ENCODE measurements at regions not wholly inside any gene's neighbourhood (a gene's known extent, or its start where the extent isn't known, plus 50 kb on each side); places are given as distances from the start of the nearest gene placed in this dataset.

- no peak overlapping the region for H3K14ac ChIP-seq (ENCODE audit: insufficient read depth, low read length)
- no peak overlapping the region for H3K4me2 ChIP-seq (ENCODE audit: insufficient read depth, insufficient read length, low read length)
- no peaks in the 10 kb centered on the region; the same call in 1 of the 2 replicates for H3K27me3 Mint-ChIP-seq (ENCODE audit: low read depth)
- no peaks in the 10 kb centered on the region for H3K4me1 Mint-ChIP-seq
- H2BK5ac ChIP-seq (ENCODE audit: insufficient read length, low read length), result no peak overlapping the region
- H2BK120ac ChIP-seq (ENCODE audit: low read depth, low read length, poor library complexity, severe bottlenecking), result no peak overlapping the region
- no peak overlapping the region for H2BK20ac ChIP-seq (ENCODE audit: low read depth, low read length, poor library complexity, severe bottlenecking)
- H2BK15ac ChIP-seq (ENCODE audit: low read depth, low read length), result no peak overlapping the region
- H2AK5ac ChIP-seq (ENCODE audit: insufficient read length, low read length), result no peak overlapping the region
- H3K4ac ChIP-seq (ENCODE audit: low read depth, low read length), result no peak overlapping the region
- H3K27ac ChIP-seq (ENCODE audit: insufficient read length, low read depth, low read length), result no peak overlapping the region
- H3K4me1 ChIP-seq (ENCODE audit: insufficient read depth, low read length), result no peaks in the 10 kb centered on the region
- H3K9ac ChIP-seq (ENCODE audit: extremely low read depth, insufficient read length, low read length), result no peak overlapping the region
- no peaks in the 10 kb centered on the region for H3K9me3 Mint-ChIP-seq
- H3K23ac ChIP-seq (ENCODE audit: insufficient read length, low read depth, low read length), result no peak overlapping the region
- no CpG with 5 or more reads among the region's 6 CpGs for WGBS (ENCODE audit: extremely low coverage, insufficient read length, low lambda C conversion rate)
- DNase-seq, result no peak
- no peak overlapping the region for H3T11ph ChIP-seq (ENCODE audit: low read length)
- H3K79me2 ChIP-seq (ENCODE audit: insufficient read depth, low read length), result peaks cover 2% of the 10 kb centered on the region
- H2AFZ ChIP-seq (ENCODE audit: low read length), result no peak overlapping the region
- no peaks in the 10 kb centered on the region for H3K9me3 ChIP-seq (ENCODE audit: control insufficient read depth, low read depth, low read length)
- no peak overlapping the region for H4K8ac ChIP-seq (replicated peaks; ENCODE audit: insufficient read length, low read depth, low read length)
- H4K5ac ChIP-seq (ENCODE audit: insufficient read length, low read depth, low read length), result no peak overlapping the region
- H4K91ac ChIP-seq (ENCODE audit: insufficient read length, low read depth, low read length), result no peak overlapping the region
- TF ChIP-seq, protein P1, sequence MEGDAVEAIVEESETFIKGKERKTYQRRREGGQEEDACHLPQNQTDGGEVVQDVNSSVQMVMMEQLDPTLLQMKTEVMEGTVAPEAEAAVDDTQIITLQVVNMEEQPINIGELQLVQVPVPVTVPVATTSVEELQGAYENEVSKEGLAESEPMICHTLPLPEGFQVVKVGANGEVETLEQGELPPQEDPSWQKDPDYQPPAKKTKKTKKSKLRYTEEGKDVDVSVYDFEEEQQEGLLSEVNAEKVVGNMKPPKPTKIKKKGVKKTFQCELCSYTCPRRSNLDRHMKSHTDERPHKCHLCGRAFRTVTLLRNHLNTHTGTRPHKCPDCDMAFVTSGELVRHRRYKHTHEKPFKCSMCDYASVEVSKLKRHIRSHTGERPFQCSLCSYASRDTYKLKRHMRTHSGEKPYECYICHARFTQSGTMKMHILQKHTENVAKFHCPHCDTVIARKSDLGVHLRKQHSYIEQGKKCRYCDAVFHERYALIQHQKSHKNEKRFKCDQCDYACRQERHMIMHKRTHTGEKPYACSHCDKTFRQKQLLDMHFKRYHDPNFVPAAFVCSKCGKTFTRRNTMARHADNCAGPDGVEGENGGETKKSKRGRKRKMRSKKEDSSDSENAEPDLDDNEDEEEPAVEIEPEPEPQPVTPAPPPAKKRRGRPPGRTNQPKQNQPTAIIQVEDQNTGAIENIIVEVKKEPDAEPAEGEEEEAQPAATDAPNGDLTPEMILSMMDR (conservative IDR thresholded peaks at IDR 0.05), result no peak
- H3K36me3 Mint-ChIP-seq (ENCODE audit: insufficient read depth in 1 of 3, low read depth in 3 of 3), result peaks cover 2 to 13% (median 2%) of the 10 kb centered on the region in 3 experiments; a peak in 5 of 7 replicates
- H3K79me1 ChIP-seq (ENCODE audit: insufficient read depth, low read depth, low read length, poor library complexity, severe bottlenecking), result no peaks in the 10 kb centered on the region
- no peaks in the 10 kb centered on the region for H3K27me3 ChIP-seq (ENCODE audit: insufficient read depth, low read length)
- H3K27ac Mint-ChIP-seq, result no peak overlapping the region
- no peak overlapping the region for H2BK12ac ChIP-seq (ENCODE audit: insufficient read length, low read depth, low read length)
- H4K20me1 ChIP-seq (ENCODE audit: control insufficient read depth, insufficient read depth, insufficient read length), result peaks cover 3% of the 10 kb centered on the region
- H3K23me2 ChIP-seq (ENCODE audit: insufficient read length, low read depth, low read length, poor library complexity, severe bottlenecking), result no peaks in the 10 kb centered on the region
- H3K4me3 Mint-ChIP-seq, result no peak overlapping the region
- H3K18ac ChIP-seq (ENCODE audit: insufficient read length, low read depth, low read length), result no peak overlapping the region
- H3K56ac ChIP-seq (ENCODE audit: insufficient read length, low read depth, low read length), result no peak overlapping the region
Observed at GRCh38 chr11:70786021-70786665, 387.8 kb downstream of the CTTN start.
